Neural cell (in vitro differentiated cells): ENCODE measurements at regions not wholly inside any gene's neighbourhood (a gene's known extent, or its start where the extent isn't known, plus 50 kb on each side); places are given as distances from the start of the nearest gene placed in this dataset.

Experiments
- H2AFZ ChIP-seq: fragments of 200-600, 300-800 bp; sonication (generic), shearing (Covaris generic); 2 replicates; pipeline ENCODE4 v1.6.0; 2014; ENCODE audit warnings: low read depth, mild to moderate bottlenecking, antibody characterized with exemption, low read length, moderate library complexity
- H3F3A ChIP-seq: fragments of 200-600 bp; shearing (Covaris generic); 2 replicates; pipeline ENCODE4 v1.6.1; 2016; ENCODE audit warnings: mild to moderate bottlenecking, moderate library complexity, mixed read lengths, antibody characterized with exemption, low read length; ENCODE audit not compliant: insufficient read depth, poor library complexity, severe bottlenecking
- H3K27ac ChIP-seq: fragments of 200-600, 300-800 bp; sonication (generic), shearing (Covaris generic); 2 replicates; pipeline ENCODE4 v1.5.1; 2014; ENCODE audit warnings: mild to moderate bottlenecking, low read length, moderate library complexity
- H3K27me3 ChIP-seq: fragments of 300-800, 200-600 bp; sonication (generic), shearing (Covaris generic); 2 replicates; pipeline ENCODE4 v1.6.0; 2014; ENCODE audit warnings: mild to moderate bottlenecking, low read depth, low read length, moderate library complexity; ENCODE audit not compliant: insufficient read depth
- H3K36me3 ChIP-seq: fragments of 300-800, 200-600 bp; sonication (generic), shearing (Covaris generic); 2 replicates; pipeline ENCODE4 v1.5.1; 2014; ENCODE audit warnings: mild to moderate bottlenecking, antibody characterized with exemption, low read length, moderate library complexity; ENCODE audit not compliant: insufficient read depth
- H3K4me2 ChIP-seq: fragments of 300-800, 200-600 bp; sonication (generic), shearing (Covaris generic); 2 replicates; pipeline ENCODE4 v1.6.0; 2014; ENCODE audit warnings: mild to moderate bottlenecking, low read length
- H3K4me3 ChIP-seq: fragments of 300-800, 200-600 bp; sonication (generic), shearing (Covaris generic); 2 replicates; pipeline ENCODE4 v1.5.1; 2014; ENCODE audit warnings: mild to moderate bottlenecking, low read length, moderate library complexity
- H3K79me2 ChIP-seq: fragments of 200-600 bp; shearing (Covaris generic); replicated peaks from 2 replicates; pipeline ENCODE4 v1.6.0; 2014; ENCODE audit warnings: mild to moderate bottlenecking, low read length, moderate library complexity; ENCODE audit not compliant: insufficient read depth
- H3K9ac ChIP-seq: fragments of 300-800, 200-600 bp; sonication (generic), shearing (Covaris generic); 2 replicates; pipeline ENCODE4 v1.6.1; 2016; ENCODE audit warnings: mild to moderate bottlenecking, low read length, mixed read lengths
- H3K9me2 ChIP-seq: fragments of 200-600 bp; shearing (Covaris generic); 2 replicates; pipeline ENCODE4 v1.6.1; 2016; ENCODE audit warnings: mild to moderate bottlenecking, low read length, mixed read lengths; ENCODE audit not compliant: insufficient read depth
- H3K9me3 ChIP-seq: fragments of 200-600, 300-800 bp; sonication (generic), shearing (Covaris generic); 2 replicates; pipeline ENCODE4 v1.6.1; 2016; ENCODE audit warnings: mild to moderate bottlenecking, mixed run types, low read length, moderate library complexity, mixed read lengths
- H4K20me1 ChIP-seq: fragments of 200-600 bp; shearing (Covaris generic); 2 replicates; pipeline ENCODE4 v1.6.1; 2016; ENCODE audit warnings: mild to moderate bottlenecking, mixed run types; ENCODE audit not compliant: insufficient read depth
- CTCF ChIP-seq: fragments of 450-650 bp; IDR thresholded peaks from 2 replicates; pipeline ENCODE4 v1.5.1; 2014; ENCODE audit warnings: antibody characterized with exemption, mild to moderate bottlenecking, moderate library complexity; ENCODE audit not compliant: poor library complexity, severe bottlenecking
- EP300 ChIP-seq: fragments of 450-650 bp; conservative IDR thresholded peaks from 2 replicates; pipeline ENCODE4 v1.6.1; 2014; ENCODE audit warnings: antibody characterized with exemption, mild to moderate bottlenecking, moderate library complexity; ENCODE audit not compliant: poor library complexity, severe bottlenecking
- EZH2 ChIP-seq: fragments of 200-600, 300-800 bp; shearing (Covaris generic), sonication (generic); IDR thresholded peaks from 2 replicates; pipeline ENCODE4 v1.6.1; 2014; ENCODE audit warnings: antibody characterized with exemption, low read length, borderline replicate concordance, mild to moderate bottlenecking; ENCODE audit not compliant: insufficient read depth, poor library complexity, severe bottlenecking
- MXI1 ChIP-seq: fragments of 450-650 bp; conservative IDR thresholded peaks from 2 replicates; pipeline ENCODE4 v1.6.1; 2014; ENCODE audit warnings: antibody characterized with exemption, mild to moderate bottlenecking; ENCODE audit not compliant: poor library complexity, severe bottlenecking
- POLR2AphosphoS5 ChIP-seq: IDR thresholded peaks from 2 replicates; pipeline ENCODE4 v1.6.1; 2012
- RAD21 ChIP-seq: fragments of 450-650 bp; conservative IDR thresholded peaks from 2 replicates; pipeline ENCODE4 v1.6.1; 2014; ENCODE audit warnings: antibody characterized with exemption, mild to moderate bottlenecking, moderate library complexity
- REST ChIP-seq: IDR thresholded peaks from 2 replicates; pipeline ENCODE4 v1.6.1; 2012; ENCODE audit warnings: borderline replicate concordance
- SMC3 ChIP-seq: fragments of 450-650 bp; conservative IDR thresholded peaks from 2 replicates; pipeline ENCODE4 v1.6.1; 2014; ENCODE audit warnings: antibody characterized with exemption, mild to moderate bottlenecking, moderate library complexity; ENCODE audit not compliant: poor library complexity
- TAF1 ChIP-seq: IDR thresholded peaks from 2 replicates; pipeline ENCODE4 v1.6.1; 2012; ENCODE audit warnings: low read depth

- TF ChIP-seq MXI1 (no peak), TAF1 (no peak), CTCF (no peak), EZH2 (no peak), RAD21 (no peak), EP300 (no peak), POLR2AphosphoS5 (no peak), SMC3 (no peak), REST (no peak)
- Histone ChIP-seq H2AFZ (no peak overlapping the region), H3K9me3 (no peaks in the 10 kb centered on the region), H3K27me3 (no peaks in the 10 kb centered on the region), H4K20me1 (no peaks in the 10 kb centered on the region), H3K9me2 (no peaks in the 10 kb centered on the region), H3K27ac (no peak overlapping the region), H3K36me3 (no peaks in the 10 kb centered on the region), H3F3A (no peaks in the 10 kb centered on the region), H3K4me3 (no peak overlapping the region), H3K4me2 (no peak overlapping the region), H3K79me2 (no peaks in the 10 kb centered on the region), H3K9ac (no peak overlapping the region)
Observed at GRCh38 chr9:26181836-26182235, 503.6 kb upstream of the TUSC1 start.

- no peaks in the 10 kb centered on the region for H3K79me2 ChIP-seq
- H2AFZ ChIP-seq = no peak overlapping the region
- H3K27ac ChIP-seq = peak overlapping the region; percentile 55
- H3K27me3 ChIP-seq = no peaks in the 10 kb centered on the region
- no peaks in the 10 kb centered on the region for H4K20me1 ChIP-seq
- TF ChIP-seq SMC3 (no peak), RAD21 (no peak), MXI1 (no peak), EZH2 (no peak), REST (peak; percentile 80), EP300 (peak; percentile 92), TAF1 (no peak), CTCF (no peak), POLR2AphosphoS5 (peak; percentile 54)
- H3K9ac ChIP-seq = no peak overlapping the region
- no peaks in the 10 kb centered on the region for H3K9me2 ChIP-seq
- H3K9me3 ChIP-seq = no peaks in the 10 kb centered on the region
- no peaks in the 10 kb centered on the region for H3F3A ChIP-seq
- H3K4me3 ChIP-seq = peak overlapping the region; percentile 7
- no peak overlapping the region for H3K4me2 ChIP-seq
- no peaks in the 10 kb centered on the region for H3K36me3 ChIP-seq
Observed at GRCh38 chr9:26176628-26177027, 498.4 kb upstream of the TUSC1 start.
